Umbilical cord (tissue), 1 donor: ENCODE measurements at regions not wholly inside any gene's neighbourhood (a gene's known extent, or its start where the extent isn't known, plus 50 kb on each side); places are given as distances from the start of the nearest gene placed in this dataset.

Source experiments
- DNase-seq: peaks from one replicate; pipeline ENCODE4 v3.0.0-alpha.2; 2015; ENCODE audit warnings: low spot score

DNA sequence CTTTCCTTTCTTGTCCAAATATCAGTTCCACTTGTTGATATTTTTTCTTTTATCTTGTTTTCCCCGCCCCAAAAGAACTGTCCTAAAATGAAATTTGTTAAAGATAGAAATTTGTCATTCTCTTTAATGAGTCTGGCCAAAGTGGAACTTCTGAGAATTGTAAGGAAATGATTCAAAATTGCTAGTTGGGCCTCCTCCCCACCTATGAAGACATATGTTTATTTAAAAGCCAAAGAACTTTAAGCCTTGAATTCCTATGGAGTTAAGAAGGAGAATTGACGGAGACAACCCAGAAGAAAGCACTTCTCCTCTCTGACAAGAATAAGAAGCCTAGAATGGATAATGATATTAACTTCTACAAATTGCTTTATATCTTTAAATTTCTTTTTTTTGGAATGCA lies 59.1 kb upstream of the ALDH1A1 start:
- DNase-seq: no peak

GRCh38 chr9:73011181-73011750 lies 58.4 kb upstream of the ALDH1A1 start:
- peak; percentile 33 for DNase-seq

- DNase-seq: peak; percentile 38
These were observed 56.9 kb upstream of the ALDH1A1 start for GRCh38 chr9:73009649-73010288.

DNA sequence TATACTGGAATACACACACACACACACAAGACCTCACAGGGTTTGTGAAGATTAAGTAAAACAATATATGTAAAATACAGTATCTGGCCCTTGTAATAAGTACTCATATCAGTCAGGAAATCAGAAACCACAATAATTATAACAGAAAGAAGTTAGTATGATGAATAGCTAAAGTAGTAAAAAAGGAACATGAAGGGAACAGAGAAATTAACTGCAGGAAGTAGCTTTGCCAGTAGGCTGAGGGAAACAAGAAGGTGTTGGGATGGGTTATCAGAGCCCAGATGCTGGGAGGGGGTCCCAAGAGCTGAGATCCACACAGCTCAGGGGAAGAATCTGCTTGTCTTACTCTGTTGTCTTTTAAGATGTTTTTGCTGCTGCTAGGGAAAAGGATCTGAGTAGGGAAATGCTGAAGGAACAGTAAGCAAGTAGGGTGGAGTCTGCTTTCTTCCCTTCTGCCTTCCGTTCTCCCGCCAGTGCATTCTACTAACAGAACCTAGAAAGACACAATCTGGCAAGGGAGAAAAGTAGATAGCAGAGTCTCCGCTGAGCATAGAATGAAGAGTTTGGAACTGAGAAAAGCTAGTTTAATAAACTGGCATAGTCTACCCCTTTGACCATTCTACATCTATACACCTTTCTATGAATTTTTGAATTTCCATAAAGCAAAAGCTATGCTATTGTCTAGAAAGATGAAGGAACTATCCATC lies 55.3 kb upstream of the ALDH1A1 start:
- DNase-seq: peak; percentile 14

GRCh38 chr9:73006986-73007385 lies 54.1 kb upstream of the ALDH1A1 start:
- DNase-seq: no peak
